Activated T-helper 1 cell treated with anti-CD3 and anti-CD28 coated beads, Interleukin-2, amount 50 U/mL, for 16 hours (primary cell): ENCODE measurements at regions not wholly inside any gene's neighbourhood (a gene's known extent, or its start where the extent isn't known, plus 50 kb on each side); places are given as distances from the start of the nearest gene placed in this dataset.

Experiments used
- DNase-seq, 2 donors: peaks; one replicate each; pipeline ENCODE4 v3.0.0-alpha.2; 2020; ENCODE audit warnings: low read depth in 1 of 2, low spot score in 1 of 2

GRCh38 chr11:70624598-70624993 lies 226.3 kb downstream of the CTTN start:
- no peak for DNase-seq

GRCh38 chr11:70625051-70625450 lies 226.7 kb downstream of the CTTN start:
- DNase-seq = no peak

GRCh38 chr11:70625582-70626518 lies 227.5 kb downstream of the CTTN start:
- no peak for DNase-seq

DNA sequence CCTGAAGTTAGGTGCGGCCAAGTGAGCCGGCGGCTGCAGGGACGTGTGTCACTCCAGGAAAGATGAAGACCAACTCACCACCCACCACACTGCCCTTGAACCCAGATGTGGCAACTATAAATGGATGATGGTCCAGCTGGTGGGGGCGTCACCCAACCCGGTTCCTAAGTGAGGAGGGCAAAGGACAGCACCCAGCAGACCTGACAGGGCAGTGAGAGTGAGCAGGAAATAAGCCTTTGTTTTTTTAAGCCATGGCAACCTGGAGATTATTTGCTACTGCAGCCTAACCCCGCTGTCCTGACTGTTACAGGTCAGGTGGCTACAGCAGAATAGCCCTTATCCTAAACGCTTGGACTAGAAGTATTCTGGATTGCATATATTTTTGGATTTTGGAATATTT lies 228.9 kb downstream of the CTTN start:
- no peak for DNase-seq

- no peak for DNase-seq
Observed at GRCh38 chr11:70628176-70628854, 230.0 kb downstream of the CTTN start.

- no peak for DNase-seq
Observed at GRCh38 chr11:70628855-70629844, 230.8 kb downstream of the CTTN start.

GRCh38 chr11:70630068-70630467 lies 231.7 kb downstream of the CTTN start:
- no peak for DNase-seq

DNA sequence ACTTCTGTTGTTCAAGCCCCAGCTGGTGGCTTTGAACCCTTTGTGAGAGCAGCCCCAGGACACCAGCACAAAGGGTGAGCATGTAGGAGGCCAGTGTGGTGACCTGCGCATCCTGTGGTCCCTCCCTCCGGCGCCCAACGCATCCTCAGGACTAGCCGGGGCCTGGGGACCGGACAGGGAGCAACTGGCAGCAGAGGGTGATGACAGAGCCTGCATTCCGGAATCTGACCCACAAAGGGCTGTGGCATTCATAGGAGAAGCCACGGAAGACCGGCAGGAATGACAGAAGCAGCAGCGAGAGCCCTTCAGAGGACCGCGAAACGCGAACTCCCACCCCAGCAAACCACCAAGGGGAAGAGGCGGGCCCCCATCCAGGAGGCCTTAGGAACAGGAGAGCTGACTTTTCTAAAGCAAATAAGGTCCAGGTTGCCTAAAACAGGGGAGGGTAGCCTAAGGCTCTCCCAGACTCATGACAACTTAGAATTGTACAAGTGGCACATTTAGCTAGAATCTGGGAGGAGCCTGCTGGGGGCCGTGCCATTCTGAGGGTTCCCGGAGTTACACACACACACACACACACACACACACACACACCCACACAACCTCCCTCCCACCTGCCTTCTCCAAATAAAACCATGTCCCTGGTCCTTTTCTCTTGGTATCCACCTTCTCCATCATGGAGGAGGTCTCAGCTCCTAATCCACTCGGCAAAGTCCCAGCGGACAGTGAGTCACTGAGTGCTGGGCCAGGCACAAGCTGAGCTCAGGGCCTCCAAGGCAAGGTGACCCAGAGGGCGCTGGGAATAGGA lies 232.7 kb downstream of the CTTN start:
- no peak for DNase-seq

- no peak for DNase-seq
Observed at GRCh38 chr11:70631624-70632047, 233.3 kb downstream of the CTTN start.

- DNase-seq = no peak
Observed at GRCh38 chr11:70633610-70634009, 235.3 kb downstream of the CTTN start.

- DNase-seq = no peak
Observed at GRCh38 chr11:70636659-70637058, 238.3 kb downstream of the CTTN start.

DNA sequence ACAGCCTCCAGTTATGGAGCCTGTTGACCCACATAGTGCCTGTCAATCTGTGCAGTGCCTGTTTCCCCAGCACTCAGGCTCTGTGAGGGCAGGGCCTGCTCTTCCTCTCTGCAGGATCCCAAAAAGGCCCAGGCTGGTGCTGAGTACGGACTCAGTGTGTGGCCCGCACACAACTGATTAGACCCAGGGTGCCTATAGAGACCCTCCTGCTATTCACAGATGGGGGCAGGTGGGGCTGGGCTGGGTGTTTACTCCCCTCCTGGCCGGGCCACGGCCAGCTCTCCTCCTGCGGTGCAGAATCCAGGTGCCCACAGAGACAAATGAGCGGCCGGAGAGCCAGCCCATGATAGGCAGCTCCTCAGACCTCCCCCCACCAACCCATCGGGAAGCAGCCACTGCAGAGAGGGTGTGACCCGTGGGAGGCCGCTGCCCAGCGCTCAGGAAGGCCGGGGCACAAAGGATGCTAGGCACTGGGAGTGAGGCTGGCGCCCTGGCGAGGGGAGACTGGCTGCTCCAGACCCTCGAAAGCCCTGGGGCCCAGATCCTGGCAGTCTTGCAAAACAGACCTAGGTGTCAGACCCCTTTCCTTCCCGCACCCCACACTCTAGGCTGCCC lies 239.0 kb downstream of the CTTN start:
- no peak for DNase-seq

- no peak for DNase-seq
Observed at GRCh38 chr11:70637949-70638583, 239.7 kb downstream of the CTTN start.

- DNase-seq = no peak
Observed at GRCh38 chr11:70640408-70640807, 242.1 kb downstream of the CTTN start.

DNA sequence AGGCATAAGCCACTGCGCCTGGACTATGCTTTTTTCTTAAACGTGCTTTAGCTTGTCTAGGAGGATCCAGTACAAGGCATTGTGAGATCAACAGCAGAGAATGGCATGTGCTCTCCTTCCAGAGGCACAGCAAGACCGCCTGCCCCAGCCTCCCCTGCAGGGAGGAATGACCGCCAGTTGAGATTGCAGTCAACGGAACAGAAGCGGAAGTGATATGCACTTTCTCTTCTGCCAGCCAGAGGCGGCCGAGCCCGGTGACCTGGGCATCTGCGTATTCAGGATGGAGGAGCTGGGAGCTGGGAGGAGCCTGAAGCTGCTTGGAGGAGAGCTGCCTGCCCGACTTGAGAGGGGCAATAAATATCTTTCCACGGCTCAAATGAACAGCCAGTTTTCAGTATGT lies 243.0 kb downstream of the CTTN start:
- no peak for DNase-seq

- DNase-seq = no peak
Observed at GRCh38 chr11:70642266-70642665, 243.9 kb downstream of the CTTN start.

DNA sequence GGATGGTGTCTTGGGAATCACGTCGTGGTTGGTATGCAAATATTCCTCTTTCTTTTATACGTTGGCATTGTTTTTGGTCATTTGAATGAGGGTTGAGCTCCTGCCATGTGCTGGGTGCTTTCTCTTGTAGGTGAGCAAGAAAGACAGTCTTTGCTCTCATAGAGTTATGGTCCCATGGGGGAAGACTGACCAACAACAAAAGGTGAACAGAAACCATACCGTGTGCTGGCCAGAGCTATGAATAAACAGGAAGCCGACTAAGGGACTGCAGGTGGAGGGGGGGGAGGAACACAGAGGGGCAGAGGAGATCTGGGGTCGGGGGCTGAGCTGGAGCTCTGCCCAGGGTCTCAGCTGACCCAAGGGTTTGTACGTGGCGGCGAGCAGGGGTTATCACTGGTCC lies 245.3 kb downstream of the CTTN start:
- no peak for DNase-seq

DNA sequence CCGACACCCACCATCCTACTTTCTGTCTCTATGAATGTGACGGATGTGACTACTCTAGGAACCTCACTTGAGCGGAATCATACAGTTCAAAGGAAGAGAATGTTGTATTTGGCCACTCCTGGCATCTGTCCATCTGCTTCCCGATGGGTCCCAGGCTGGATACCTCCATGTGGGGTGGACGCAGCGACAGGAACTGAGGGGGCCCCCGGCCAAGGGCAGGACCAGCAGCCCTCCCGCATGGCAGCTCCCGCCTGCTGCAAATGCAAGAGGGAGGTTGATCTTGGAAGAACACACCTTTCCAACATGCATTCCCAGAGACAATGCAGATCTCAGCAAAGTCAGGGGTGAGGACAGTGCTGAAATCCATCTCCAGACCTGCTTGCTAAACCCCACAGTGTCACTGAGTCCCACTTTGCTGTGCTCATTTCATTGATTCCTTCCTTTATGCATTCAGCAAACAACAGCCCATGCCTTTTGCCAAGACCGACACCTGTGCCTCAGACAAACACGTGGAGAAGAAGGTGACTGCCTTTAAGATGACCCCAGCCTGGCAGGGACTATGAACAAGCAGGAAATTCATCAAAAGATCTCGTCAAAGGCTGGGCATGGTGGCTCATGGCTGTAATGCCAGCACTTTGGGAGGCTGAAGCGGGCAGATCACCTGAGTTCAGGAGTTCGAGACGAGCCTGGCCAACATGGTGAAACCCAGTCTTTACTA lies 246.2 kb downstream of the CTTN start:
- DNase-seq = no peak

DNA sequence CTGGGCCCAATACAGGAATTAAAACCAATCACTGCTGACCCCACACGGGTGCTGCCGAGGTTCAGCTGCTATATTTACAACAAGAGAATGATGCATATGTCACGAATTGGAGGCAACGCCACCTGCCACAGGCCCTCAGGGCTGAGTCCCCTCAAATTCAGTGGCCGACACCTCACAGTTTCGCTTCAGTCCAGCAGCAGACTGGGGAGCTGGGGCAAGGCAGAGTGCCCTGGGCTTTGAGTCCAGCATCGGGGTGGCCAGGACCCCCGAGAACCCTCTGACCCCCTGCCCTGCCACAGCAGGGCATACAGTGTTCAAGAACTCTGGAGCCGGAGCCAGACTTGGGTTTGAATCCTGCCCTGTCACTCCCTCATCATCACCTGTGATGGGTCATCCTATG lies 247.2 kb downstream of the CTTN start:
- DNase-seq = no peak
